ENCODE measurements at regions not wholly inside any gene's neighbourhood (a gene's known extent, or its start where the extent isn't known, plus 50 kb on each side); places are given as distances from the start of the nearest gene placed in this dataset.
A peak's percentile ranks its signal among the peaks of the same experiment; 100 is the strongest.

GRCh38 chr1:222043444-222044292 lies 301.8 kb upstream of the DUSP10 start:
- Histone ChIP-seq H3K4me1 (ENCODE audit: control insufficient read depth in 5 of 5, insufficient read depth in 5 of 5, low read length in 5 of 5) (peaks cover 0 to 12% (median 4%) of the 10 kb centered on the region in 5 donors), H3K4me3 (no peak overlapping the region), H3K36me3 (ENCODE audit: control insufficient read depth in 4 of 4, insufficient read depth in 4 of 4, low read length in 4 of 4) (no peaks in the 10 kb centered on the region), H3K9me3 (ENCODE audit: control insufficient read depth in 4 of 4, insufficient read depth in 3 of 4, low read length in 3 of 4) (no peaks in the 10 kb centered on the region), H3K27me3 (ENCODE audit: control insufficient read depth in 3 of 3, insufficient read depth in 3 of 3, low read length in 2 of 3) (no peaks in the 10 kb centered on the region), H3K27ac (ENCODE audit: low read depth in 1 of 2, low read length in 1 of 2) (peak overlapping the region in 1 of 2 donors; percentile 63), H3K9ac (ENCODE audit: insufficient read depth in 1 of 2, low read length in 2 of 2) (no peak overlapping the region)
- ATAC-seq (ENCODE audit: insufficient read depth, low FRiP score) = no peak
- peak in 2 of 3 donors; percentile 80 to 82 for DNase-seq
- no peak for TF ChIP-seq CTCF (IDR thresholded peaks at IDR 0.05; ENCODE audit: control extremely low read depth, extremely low read depth)
- 87 to 89% methylated on average over 9 of the region's 9 CpGs for WGBS, 2 donors

GRCh38 chr1:222042120-222042519 lies 300.2 kb upstream of the DUSP10 start:
- 94 to 96% methylated on average over 6 of the region's 6 CpGs for WGBS, 2 donors
- ATAC-seq (ENCODE audit: insufficient read depth, low FRiP score) = no peak
- H3K4me1 ChIP-seq (ENCODE audit: control insufficient read depth in 5 of 5, insufficient read depth in 5 of 5, low read length in 5 of 5) = peaks cover 0 to 13% (median 4%) of the 10 kb centered on the region in 5 donors

GRCh38 chr1:222040955-222041354 lies 299.1 kb upstream of the DUSP10 start:
- Histone ChIP-seq H3K4me1 (ENCODE audit: control insufficient read depth in 5 of 5, insufficient read depth in 5 of 5, low read length in 5 of 5) (peaks cover 0 to 13% (median 4%) of the 10 kb centered on the region in 5 donors), H3K27ac (ENCODE audit: low read depth in 1 of 2, low read length in 1 of 2) (no peak overlapping the region), H3K36me3 (ENCODE audit: control insufficient read depth in 4 of 4, insufficient read depth in 4 of 4, low read length in 4 of 4) (no peaks in the 10 kb centered on the region), H3K9me3 (ENCODE audit: control insufficient read depth in 4 of 4, insufficient read depth in 3 of 4, low read length in 3 of 4) (no peaks in the 10 kb centered on the region), H3K9ac (ENCODE audit: insufficient read depth in 1 of 2, low read length in 2 of 2) (no peak overlapping the region), H3K27me3 (ENCODE audit: control insufficient read depth in 3 of 3, insufficient read depth in 3 of 3, low read length in 2 of 3) (no peaks in the 10 kb centered on the region), H3K4me3 (no peak overlapping the region)
- ATAC-seq (ENCODE audit: insufficient read depth, low FRiP score) (no peak), DNase-seq (no peak)
- 91 to 96% methylated on average over 4 of the region's 4 CpGs for WGBS, 2 donors
- no peak for TF ChIP-seq CTCF (IDR thresholded peaks at IDR 0.05; ENCODE audit: control extremely low read depth, extremely low read depth)

More at GRCh38 chr1:222042120-222042519, 300.2 kb upstream of the DUSP10 start:
- Histone ChIP-seq H3K9ac (ENCODE audit: insufficient read depth in 1 of 2, low read length in 2 of 2) (no peak overlapping the region), H3K36me3 (ENCODE audit: control insufficient read depth in 4 of 4, insufficient read depth in 4 of 4, low read length in 4 of 4) (no peaks in the 10 kb centered on the region), H3K4me3 (no peak overlapping the region), H3K27ac (ENCODE audit: low read depth in 1 of 2, low read length in 1 of 2) (no peak overlapping the region), H3K27me3 (ENCODE audit: control insufficient read depth in 3 of 3, insufficient read depth in 3 of 3, low read length in 2 of 3) (no peaks in the 10 kb centered on the region), H3K9me3 (ENCODE audit: control insufficient read depth in 4 of 4, insufficient read depth in 3 of 4, low read length in 3 of 4) (no peaks in the 10 kb centered on the region)
- TF ChIP-seq CTCF (IDR thresholded peaks at IDR 0.05; ENCODE audit: control extremely low read depth, extremely low read depth) = no peak
- DNase-seq = no peak

Data from lung (tissue), 11 donors.